Activated naive CD4-positive, alpha-beta T cell (primary cell): ENCODE measurements at regions not wholly inside any gene's neighbourhood (a gene's known extent, or its start where the extent isn't known, plus 50 kb on each side); places are given as distances from the start of the nearest gene placed in this dataset.
"Not testable (repeated sequence)": the region's sequence is repeated elsewhere in the genome, so short reads cannot be mapped to it uniquely, and the experiment has no call there.

Experiments used
- DNase-seq, 4 experiments: peaks; one replicate each; lab custom pipeline; 2025; lab: John Stamatoyannopoulos, UW

DNA sequence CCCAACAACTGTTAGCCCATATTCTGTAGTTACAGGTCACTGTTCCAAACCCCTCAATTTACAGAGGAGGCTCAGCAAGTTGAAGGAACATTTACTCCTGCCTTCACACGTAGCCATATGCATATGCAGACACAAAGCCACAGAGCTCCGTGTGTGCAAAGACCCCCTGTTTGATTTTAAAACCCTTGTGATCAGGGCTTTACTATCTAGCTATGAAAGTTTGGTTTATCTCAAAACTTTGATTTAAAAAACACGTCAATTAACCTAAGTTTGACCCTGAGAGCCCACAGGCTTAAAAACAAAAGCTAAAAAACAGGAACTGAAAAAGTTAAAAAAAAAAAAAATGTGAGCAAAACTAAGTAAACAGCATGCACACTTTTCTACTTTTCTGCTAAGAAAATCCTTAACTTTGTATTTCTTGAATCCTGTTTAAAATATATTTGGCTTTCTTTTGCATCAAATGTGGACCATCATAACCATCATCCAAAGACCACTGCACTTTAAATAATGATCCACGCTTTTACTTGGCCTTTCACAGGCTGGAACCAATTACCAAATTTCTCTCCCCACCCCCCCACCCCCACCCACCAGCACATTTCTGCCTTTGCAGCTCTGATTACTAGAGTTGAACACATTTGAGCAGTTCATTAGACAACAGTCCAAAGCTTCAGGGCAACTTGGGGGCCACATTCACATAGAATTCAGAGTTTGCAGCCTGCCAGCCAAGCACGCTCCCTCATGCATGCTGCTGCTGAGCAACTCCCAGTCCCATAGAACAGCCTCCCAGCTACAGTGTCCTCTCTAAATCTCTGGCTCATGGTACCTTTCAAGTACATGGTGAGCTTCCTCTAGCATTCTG, 128.8 kb upstream of the MAP3K1 start:
- no peak for DNase-seq

DNA sequence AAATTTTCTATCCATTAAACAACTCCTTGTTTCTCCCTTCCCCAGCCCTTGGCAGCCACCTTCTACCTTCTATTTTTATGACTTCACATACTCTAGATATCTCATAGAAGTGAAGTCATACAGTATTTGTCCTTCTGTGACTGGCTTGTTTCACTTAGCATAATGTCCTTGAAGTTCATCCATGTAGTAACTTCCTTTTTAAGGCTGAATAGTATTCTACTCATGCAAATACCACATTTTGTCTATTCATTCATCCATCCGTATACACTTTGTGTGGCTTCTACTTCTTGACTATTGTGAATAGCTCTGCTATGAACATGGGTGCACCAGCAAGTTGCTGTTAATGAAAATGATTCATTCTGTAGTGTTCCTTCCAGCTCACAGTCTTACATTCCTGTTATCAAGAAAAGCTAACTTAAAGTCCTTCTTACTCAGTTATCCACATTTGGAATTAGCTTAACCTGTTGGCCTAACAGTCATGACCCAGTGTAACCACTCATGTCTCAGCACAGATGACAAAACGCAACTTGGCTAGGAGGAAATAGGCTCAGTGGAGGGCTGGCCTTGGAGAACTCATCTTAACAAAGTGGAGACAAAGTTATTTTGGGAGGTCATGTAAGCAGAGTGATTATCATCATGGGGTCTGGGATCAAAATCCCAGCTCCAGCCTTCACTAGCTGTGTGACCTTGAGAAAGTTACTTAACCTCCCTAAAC, 129.7 kb upstream of the MAP3K1 start:
- DNase-seq: no peak

DNA sequence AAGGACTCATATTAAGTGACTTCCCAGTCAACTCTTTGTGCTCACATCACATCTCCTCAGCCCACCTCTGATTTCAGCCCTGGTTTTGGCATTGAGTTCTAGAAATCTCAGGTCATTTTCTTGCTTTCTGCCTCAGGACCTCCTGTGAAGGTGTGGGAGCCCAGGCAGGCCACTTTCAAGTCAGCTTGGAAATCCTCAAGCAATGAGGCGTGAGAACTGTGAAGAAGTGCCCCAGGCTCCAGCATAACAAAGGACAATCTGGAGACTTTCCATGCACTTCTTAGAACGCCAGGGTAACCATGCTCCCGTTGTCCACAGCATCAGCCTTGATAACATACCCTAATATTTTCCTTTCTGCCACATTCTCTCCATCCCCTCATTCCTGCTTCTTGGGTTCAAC, 131.2 kb upstream of the MAP3K1 start:
- DNase-seq: no peak

DNA sequence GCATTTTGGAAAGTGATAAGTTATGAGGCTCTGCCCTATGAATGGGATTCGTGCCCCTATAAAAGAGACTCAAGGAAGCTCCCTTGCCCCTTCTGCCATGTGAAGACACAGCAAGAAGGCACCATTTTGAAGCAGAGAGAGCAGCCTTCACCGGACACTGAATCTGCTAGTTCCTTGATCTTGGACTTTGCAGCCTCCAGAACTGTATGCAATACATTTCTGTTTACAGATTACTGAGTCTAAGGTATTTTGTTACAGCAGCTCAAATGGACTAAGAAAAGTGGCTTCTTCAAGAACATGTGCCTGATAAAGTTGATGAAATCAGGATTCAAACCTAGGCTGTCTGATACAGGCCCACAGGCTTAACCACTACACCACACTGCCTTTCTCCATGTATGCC, 131.6 kb upstream of the MAP3K1 start:
- DNase-seq: no peak

DNA sequence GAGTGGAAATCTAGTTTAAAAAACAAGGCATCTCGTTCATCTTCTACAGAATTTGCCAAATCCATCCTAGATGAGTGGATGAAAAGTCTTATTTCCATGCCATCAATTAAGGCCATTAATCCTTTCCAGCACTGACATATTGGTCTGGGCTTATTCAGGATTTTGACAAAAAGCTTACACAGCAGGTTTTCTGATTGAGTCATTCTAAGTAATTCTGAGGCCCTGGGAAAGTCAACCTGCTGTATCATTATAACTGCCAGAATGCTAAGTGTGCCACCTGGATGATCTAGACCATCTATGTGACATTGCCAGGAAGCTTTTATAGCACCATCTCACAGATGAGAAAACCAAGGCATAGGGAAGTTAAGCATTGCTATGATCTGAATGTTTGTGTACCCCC, 132.1 kb upstream of the MAP3K1 start:
- DNase-seq: no peak

DNA sequence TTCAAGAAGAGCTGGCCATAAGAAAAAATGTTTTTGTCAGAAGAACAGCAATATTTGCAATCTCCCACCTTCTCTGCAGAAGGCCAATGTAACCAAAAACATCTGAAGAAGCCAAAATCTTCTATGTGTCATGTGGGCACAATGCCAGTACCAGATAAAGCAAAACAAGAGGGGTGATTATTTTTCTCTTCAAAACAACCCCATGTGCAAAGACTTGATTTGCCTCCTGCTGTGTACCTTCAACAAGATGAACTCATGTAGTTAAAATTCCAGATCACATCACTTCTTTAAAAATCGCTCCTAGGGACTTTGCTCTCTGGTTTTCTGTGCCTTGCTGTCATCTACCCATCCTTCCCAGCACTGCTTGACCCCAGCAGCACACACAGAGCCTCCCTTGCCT, 134.0 kb upstream of the MAP3K1 start:
- no peak for DNase-seq

DNA sequence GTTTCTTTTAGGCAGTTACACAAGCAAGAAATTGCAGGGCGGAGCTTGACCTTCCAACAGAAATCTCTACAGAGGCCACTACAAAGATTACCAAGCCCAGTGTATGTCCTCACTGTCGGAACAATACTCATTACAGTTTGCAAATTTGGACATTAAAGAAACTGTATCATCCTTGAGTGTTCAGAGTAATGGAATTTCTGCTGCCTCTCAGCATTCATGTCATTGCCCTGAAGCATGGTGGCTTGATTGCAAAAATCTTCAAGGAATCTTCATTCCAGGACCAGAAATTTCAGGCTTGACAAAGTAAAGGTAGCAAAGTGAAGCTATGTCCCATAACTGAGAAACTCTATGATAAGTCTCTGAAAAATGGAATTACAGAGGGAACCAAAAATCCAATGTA, 134.6 kb upstream of the MAP3K1 start:
- no peak for DNase-seq

DNA sequence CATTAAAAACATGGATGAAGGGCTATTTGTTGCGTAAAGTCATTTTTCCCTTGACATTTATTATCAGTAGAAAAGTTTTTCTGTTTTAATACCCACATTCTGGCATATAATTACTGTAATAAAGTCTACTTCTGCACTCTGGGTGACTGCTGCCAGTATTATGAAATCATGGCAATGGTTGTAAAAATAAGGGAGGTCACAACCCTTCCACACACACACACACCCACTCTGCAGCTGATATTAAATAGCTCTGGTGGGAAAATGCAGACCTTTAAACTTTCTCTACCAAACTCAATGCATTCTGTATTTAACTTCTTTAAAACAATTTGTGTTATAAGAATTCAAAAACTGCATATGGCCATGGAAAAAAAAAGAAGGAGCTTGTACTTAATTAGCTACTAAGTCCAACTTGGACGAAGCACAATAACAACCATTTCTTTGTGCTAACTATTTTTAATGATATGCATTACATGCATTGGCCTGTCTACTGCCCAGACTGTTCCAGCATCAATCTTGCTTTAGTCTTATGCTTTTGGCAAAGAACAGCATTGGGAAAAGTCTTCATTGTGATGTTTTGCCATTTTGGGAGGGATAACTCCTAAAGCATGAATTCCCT, 137.6 kb upstream of the MAP3K1 start:
- no peak for DNase-seq

DNA sequence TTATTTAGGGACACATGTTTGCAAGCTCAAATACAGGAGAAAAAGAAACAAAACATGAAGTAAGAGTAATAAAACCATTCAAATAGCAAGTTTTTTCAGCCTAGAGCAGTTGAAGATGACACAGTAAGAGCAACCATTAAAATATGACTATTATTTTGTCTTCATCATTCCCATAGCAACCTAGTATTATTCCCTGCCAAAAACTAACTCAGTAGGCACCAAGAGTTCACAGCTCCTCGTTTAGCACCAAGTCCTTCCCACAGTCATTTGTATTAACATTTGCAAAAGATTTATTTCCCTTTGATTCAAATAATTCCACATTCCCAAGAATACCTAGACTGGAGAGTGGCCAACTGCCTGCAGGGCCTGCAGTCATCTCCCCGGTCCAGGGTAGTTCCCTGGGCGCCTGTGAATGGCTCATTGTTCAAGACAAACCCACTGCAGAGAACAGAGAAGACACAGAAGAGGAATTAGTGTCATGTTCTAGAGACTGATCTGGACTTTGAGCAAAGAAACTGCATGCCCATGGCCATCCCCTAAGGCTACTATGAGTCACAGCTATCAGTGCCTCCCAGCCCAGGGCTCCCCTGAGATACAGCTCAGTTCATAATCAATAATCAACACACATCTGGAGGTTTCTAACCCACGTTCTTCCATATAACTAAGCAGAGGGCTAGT, 139.1 kb upstream of the MAP3K1 start:
- DNase-seq: no peak

DNA sequence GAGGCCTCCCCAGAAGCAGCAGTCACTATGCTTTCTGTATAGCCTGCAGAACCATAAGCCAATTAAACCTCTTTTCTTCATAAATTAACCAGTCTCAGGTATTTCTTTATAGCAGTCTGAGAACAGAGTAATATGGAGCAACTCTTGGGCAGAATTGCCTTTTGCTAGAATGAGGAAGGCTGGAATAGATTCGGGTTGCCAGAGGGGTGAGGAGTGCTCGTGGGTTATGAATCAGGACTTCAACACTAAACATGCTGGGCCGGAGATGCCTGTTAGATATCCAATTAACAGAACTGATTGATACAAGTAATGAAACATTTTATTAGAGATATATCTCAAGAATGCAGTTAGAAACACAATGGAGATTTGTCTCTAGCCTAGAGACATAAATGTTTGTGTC, 140.9 kb upstream of the MAP3K1 start:
- no peak for DNase-seq

DNA sequence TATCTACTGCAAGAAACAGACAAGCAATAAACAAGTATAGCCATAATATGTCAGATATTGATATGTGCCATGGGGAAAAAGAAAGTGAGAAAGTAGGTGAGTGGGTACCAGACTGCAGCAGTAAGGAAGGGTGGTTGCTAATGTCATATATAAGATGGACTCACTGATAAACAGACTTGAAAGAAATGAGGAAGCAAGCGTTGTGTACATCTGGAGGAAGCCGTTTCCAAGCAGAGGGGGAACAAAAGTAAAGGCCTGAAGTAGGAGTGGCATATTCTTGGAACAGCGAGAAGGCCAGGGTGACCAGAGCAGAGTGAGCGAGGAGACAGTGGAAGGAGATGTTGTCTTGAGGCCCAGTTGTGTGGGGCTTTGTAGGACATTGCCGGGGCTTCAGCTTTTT, 142.2 kb upstream of the MAP3K1 start:
- DNase-seq: no peak

DNA sequence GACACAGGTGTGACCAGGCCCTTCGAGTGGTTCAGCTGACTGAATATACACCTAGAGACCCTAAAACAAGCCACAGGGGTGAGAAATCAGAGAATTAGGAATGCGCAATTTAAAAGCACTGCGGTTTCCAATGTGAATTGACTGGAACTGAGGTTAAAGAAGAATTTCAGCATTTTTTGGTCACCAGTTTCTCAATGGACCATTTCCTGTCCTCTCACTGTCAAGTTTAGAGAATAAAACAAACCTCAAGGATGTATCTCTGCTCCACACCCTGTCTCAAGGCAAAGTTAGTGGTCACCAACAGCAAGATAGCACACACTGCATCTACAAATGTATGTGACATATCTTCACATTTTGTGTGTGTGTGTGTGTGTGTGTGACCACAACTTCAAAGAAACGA, 143.8 kb upstream of the MAP3K1 start:
- DNase-seq: no peak

DNA sequence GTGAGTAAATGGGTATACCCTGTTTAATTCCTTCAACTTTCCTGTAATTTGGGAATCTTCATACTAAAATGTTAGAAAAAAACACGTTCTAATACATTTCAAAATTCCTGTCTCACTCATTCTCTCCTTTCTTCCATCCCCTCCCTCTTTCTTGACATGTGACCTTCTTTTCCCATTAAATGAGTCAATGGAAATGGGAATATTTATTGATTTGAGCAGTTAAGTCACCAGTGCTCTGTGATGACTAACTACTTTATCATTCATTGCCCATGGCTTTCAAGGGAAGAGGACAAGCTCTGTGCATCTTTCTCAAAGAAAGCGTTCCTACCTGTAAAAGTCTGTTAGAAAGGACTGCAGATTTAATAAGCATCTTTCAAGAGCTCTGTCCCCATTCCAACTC, 144.4 kb upstream of the MAP3K1 start:
- DNase-seq: no peak

DNA sequence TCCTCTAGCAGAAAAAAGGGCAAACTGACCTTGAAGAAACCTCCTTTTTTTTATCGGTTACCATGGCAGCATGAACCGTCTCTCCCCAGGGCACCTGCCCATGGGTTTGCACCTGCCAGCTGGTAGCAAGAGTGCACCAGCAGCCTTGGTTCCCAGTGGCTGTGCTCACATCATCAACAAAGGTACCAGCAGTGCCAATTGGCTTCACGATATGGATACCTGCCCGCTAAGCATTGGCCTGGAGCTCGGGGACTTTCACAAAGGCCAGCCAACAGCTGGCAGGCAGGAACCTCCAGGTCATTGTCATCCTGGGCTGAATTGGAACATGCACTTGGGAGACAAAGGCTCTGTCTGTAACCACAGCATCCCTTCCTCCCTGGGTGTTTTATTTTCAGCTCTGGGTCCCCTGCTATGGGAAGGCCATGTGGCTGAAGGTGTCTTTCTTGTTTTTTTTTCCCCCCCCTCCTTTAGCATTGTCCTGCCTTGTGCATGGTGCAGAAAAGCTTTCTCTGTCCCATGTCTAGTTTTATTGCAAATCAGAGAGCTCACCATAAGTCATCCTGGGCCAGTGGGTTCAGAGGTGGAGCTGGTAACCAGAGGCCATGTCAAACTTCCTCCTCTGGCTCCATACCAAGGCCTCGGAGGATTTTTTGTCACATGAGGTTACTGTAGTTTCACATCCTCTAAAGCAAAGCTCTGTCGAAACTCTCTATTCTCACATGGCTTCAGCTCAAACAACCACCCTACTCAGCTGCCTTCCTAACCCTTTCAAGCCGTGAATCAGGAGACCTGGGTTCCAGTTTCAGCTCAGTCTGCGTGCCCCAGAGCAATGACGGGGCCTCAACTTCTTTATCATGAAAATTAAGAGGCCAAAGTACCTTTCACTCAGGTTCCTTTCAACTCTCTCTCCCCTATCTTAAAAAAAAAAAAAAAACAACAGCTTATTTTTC, 145.5 kb upstream of the MAP3K1 start:
- DNase-seq: no peak

DNA sequence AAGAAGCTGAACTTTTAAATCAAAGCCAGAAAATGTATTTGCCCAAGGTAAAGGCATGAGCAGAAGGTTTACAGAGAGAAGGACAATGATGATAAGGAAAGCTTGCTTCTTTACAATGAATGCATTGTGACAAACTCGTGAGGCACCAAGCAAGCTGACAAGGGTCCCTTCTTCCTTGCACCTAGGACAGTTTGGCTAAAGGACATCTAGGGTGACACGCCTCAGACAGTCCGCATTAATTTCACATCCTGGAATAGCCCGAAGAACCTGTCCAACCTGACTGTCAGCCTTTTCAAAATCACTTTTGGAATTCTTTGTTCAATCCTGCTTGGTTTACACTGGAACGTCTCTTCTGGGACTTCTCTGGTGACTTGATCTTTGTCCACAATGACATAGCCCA, 146.4 kb upstream of the MAP3K1 start:
- DNase-seq: no peak

DNA sequence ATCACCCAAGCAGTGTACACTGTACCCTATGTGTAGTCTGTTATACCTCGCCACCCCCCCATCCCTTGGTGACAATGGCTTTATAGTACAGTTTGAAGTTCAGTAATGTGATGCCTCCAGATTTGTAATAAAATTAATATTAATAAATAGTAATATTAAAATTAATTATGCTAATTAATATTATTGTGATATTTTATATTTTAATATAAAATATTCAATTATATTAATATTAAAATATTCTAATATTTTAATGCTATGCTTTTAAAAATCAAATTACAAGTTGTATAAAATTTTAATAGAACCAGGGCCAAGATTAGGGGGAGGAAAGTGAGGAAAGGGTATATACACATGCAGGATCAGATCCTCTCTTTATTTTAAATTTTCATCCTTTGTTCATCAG, 147.7 kb upstream of the MAP3K1 start:
- no peak for DNase-seq

DNA sequence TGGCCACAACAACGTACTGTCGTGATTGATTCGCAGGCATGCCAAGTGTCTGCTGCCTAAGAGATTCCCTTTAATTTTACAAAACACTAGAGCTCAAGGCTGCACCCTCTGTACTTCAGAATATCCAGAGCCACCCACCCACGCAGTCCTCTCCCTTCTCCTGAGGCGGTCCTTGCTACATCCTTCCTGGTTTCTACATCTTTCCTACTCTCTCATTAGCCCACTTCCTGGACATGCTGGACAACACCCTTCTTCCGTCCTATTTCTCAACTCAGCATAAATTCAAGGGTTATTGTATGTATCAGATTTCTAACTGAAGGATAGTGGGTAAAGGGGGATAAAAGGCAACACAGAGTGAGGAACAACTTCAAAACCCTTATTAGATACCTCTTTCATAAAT, 148.4 kb upstream of the MAP3K1 start:
- DNase-seq: no peak

DNA sequence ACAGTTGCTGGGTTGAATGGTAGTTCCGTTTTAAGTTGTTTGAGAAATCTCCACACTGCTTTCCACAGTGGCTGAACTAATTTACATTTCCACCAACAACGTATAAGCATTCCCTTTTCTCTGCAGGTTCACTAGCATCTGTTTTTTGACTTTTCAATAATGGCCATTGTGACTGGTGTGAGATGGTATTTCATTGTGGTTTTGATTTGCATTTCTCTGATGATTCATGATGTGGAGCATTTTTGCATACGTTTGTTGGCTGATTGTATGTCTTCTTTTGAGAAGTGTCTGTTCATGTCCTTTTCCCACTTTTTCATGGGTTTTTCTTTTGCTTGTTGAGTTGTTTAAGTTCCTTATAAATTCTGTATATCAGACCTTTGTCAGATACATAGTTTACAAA, 150.2 kb upstream of the MAP3K1 start:
- not testable (repeated sequence) for DNase-seq

DNA sequence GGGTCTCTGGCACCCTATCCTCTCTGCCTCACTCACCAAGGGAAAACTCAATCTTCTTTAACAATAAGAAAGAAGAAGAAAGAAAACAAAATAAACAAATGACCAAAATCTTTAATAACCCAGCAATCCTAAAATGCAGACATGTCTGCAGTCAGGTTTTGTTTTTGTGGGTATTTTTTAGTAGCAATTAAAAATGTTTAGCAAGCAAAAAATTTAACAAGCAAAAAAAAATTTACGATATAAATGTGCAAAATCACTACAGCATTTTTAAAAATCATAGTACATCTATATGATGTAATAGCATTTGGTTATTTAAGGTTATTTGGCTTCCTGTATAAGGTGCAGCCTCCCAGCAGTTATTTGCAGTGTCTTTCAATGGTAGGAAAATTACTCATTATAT, 151.3 kb upstream of the MAP3K1 start:
- DNase-seq: no peak

DNA sequence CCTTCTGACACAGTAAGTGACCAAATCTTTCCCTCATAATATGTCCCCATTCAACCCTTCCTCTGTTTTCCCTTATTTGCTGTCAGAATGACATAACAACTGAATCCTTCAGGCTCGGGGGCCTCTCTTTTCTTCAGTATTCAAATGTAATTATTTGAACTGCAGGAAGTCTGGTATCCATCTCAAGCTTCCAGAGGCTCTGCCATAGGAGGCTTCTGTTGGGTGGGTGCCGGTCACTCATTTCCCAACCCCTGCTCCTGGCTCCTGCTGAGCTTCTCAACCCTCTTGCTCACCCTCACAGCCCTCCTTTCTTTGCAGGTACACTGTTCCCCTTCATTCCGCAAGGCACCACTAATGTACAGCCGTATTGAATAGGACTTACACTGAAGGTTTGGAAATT, 151.8 kb upstream of the MAP3K1 start:
- DNase-seq: no peak

DNA sequence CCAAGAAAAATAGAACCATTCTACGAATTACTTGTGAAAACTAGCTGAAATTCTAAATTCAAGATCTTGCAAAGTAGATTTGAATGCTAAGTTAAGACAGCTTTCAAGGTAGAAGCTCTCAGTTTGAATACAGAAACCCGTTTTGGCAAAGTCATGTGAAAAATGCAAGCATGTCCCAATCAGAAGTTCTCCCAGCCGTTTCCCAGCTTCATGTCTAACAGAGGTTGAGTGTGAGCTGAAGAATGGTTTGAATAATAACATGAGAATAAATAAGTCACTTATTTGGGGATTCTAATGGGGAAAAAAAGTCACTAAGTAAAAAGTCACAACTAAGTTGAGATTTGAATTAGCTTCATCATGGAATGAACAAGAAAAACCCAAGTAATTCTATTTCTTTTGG, 152.5 kb upstream of the MAP3K1 start:
- no peak for DNase-seq

DNA sequence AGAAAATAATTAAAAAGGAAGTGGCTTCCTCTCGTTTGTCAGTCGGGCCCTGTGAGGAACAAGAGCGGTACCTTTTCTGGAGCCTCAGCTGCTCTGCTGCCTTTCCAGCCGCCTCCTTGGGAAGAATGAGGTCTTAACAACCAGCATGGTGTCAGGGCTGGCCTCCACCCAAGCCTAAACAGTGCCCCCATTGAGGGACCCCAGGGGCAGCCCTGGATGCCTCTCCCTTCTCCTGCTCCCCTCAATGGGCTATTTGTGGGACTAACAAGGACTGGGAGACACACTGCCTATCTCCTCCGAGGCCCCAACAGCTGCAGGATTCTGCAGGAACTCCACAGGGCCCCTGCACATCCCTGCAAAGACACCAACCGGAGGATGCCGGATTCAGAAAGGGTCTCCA, 155.4 kb upstream of the MAP3K1 start:
- no peak for DNase-seq
